Liver (tissue), 7 donors: ENCODE measurements at regions not wholly inside any gene's neighbourhood (a gene's known extent, or its start where the extent isn't known, plus 50 kb on each side); places are given as distances from the start of the nearest gene placed in this dataset.
A peak's percentile ranks its signal among the peaks of the same experiment; 100 is the strongest.

Source experiments
- DNase-seq: peaks from one replicate; pipeline ENCODE4 v3.0.0-alpha.2; 2017; ENCODE audit warnings: low spot score
- H3K27ac ChIP-seq, 2 donors: one replicate each; pipeline ENCODE4 v1.7.0; 2013; ENCODE audit warnings: inconsistent platforms in 2 of 2, low read length in 2 of 2, control low read depth in 1 of 2, low read depth in 1 of 2, mild to moderate bottlenecking in 1 of 2
- H3K27me3 ChIP-seq, 4 donors: one replicate each; pipeline versions ENCODE4 v1.6.1 to v1.7.0; 2013; ENCODE audit warnings: low read length in 3 of 4, inconsistent platforms in 1 of 4, mild to moderate bottlenecking in 1 of 4, moderate library complexity in 1 of 4; ENCODE audit not compliant: control insufficient read depth in 4 of 4, insufficient read depth in 4 of 4
- H3K36me3 ChIP-seq, 4 donors: one replicate each; pipeline versions ENCODE4 v1.6.1 to v1.7.0; 2013; ENCODE audit warnings: low read length in 3 of 4, mild to moderate bottlenecking in 3 of 4, low read depth in 1 of 4, moderate library complexity in 1 of 4; ENCODE audit not compliant: control insufficient read depth in 4 of 4, insufficient read depth in 3 of 4
- H3K4me1 ChIP-seq, 4 donors: one replicate each; pipeline versions ENCODE4 v1.6.1 to v1.7.0; 2013; ENCODE audit warnings: low read length in 3 of 4, mild to moderate bottlenecking in 3 of 4, moderate library complexity in 1 of 4; ENCODE audit not compliant: control insufficient read depth in 4 of 4, insufficient read depth in 4 of 4
- H3K4me3 ChIP-seq, 3 donors: one replicate each; pipeline versions ENCODE4 v1.6.1 to v1.7.0; 2013; ENCODE audit warnings: low read length in 3 of 3, control low read depth in 1 of 3, low read depth in 1 of 3, mild to moderate bottlenecking in 1 of 3
- H3K9ac ChIP-seq, 2 donors: one replicate each; pipeline ENCODE4 v1.7.0; 2013; ENCODE audit warnings: low read length in 2 of 2, mild to moderate bottlenecking in 2 of 2, moderate library complexity in 2 of 2, control low read depth in 1 of 2, low read depth in 1 of 2
- H3K9me3 ChIP-seq, 4 donors: one replicate each; pipeline versions ENCODE4 v1.6.1 to v1.7.0; 2013; ENCODE audit warnings: low read length in 3 of 4; ENCODE audit not compliant: control insufficient read depth in 4 of 4
- EGR1 ChIP-seq, 2 donors: IDR thresholded peaks; 2 replicates each; pipeline ENCODE4 v1.6.1; 2016 to 2018; ENCODE audit warnings: antibody characterized with exemption in 2 of 2, low read depth in 2 of 2
- FOXA1 ChIP-seq: IDR thresholded peaks from 2 replicates; pipeline ENCODE4 v1.6.1; 2016; ENCODE audit warnings: antibody characterized with exemption
- FOXA2 ChIP-seq: IDR thresholded peaks from 2 replicates; pipeline ENCODE4 v1.6.1; 2016; ENCODE audit warnings: antibody characterized with exemption
- GABPA ChIP-seq, 2 donors: IDR thresholded peaks in 1 of 2; conservative IDR thresholded peaks in 1 of 2; 2 replicates each; pipeline ENCODE4 v1.6.1; 2016; ENCODE audit warnings: antibody characterized with exemption in 2 of 2, mild to moderate bottlenecking in 1 of 2, moderate library complexity in 1 of 2
- JUND ChIP-seq, 2 donors: IDR thresholded peaks; 2 replicates each; pipeline ENCODE4 v1.6.1; 2016; ENCODE audit warnings: antibody characterized with exemption in 2 of 2
- RAD21 ChIP-seq, 2 donors: IDR thresholded peaks; 2 replicates each; pipeline ENCODE4 v1.6.1; 2016; ENCODE audit warnings: antibody characterized with exemption in 2 of 2, mild to moderate bottlenecking in 2 of 2
- SP1 ChIP-seq: IDR thresholded peaks from 2 replicates; pipeline ENCODE4 v1.6.1; 2018; ENCODE audit warnings: antibody characterized with exemption, mild to moderate bottlenecking
- TAF1 ChIP-seq: conservative IDR thresholded peaks from 2 replicates; pipeline ENCODE4 v1.6.1; 2016; ENCODE audit warnings: antibody characterized with exemption, mild to moderate bottlenecking
- WGBS: extraction: QIAGEN DNeasy Blood & Tissue Kit; methylation state at CpG from one replicate; pipeline ENCODE4 v1.1.7; 2013; 5-methylcytosine and 5-hydroxymethylcytosine counted together
- TF ChIP-seq, protein P1 (sequence below): IDR thresholded peaks from 2 replicates; pipeline ENCODE4 v1.6.1; 2016; ENCODE audit warnings: antibody characterized with exemption
- TF ChIP-seq, protein P2 (sequence below): IDR thresholded peaks from 2 replicates; pipeline ENCODE4 v1.6.1; 2016; ENCODE audit warnings: antibody characterized with exemption
- TF ChIP-seq, protein P3 (sequence below): IDR thresholded peaks from 2 replicates; pipeline ENCODE4 v1.6.1; 2016; ENCODE audit warnings: antibody characterized with exemption, mild to moderate bottlenecking
- donor health status: healthy.
- donor health status: healthy.
- donor health status: healthy.
- donor health status: healthy.

DNA sequence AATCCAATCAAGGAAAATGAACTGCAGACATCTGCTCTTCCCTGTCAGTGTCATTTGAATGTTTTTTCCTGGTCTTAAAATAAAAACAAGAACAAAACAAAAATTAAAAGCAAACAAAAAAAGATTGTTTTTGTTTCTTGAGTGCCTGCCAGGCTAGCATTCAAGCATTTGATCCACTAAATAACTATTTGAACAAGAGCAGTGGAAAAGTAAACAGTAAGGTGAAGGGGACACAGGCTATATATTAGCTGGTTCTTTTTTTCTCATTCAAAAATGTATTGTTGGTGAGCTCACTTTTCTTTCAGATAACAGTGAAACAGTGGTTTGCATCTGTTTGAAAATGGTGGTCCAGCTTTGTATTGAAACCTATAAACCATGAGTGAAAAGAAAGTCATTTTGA is 586.9 kb upstream of the SGO1 start (continued):
- TF ChIP-seq FOXA1: peak; percentile 85

DNA sequence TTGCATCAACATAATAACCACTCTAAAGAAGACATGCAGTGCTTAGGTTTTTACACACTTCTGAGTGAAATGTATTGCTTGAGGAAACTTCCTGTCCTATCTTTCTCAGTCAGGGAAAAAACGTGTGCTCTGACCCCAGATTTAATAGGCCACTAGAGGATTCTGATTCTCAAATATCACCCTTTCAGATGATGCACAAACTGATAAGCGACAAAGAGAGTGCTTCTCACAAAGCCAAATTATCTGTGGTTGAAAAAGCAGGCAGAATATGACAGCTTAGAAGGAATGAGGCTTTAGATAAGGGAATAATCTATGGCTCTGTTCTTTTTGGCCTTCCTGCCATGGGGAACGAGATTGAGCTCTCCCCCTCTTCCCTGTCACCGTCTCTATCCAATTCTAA is 583.4 kb upstream of the SGO1 start:
- H3K36me3 ChIP-seq: no peaks in the 10 kb centered on the region
- H3K4me3 ChIP-seq: no peak overlapping the region
- WGBS: 67% methylated on average over 4 of the region's 4 CpGs
- H3K27ac ChIP-seq: no peak overlapping the region
- no peak for DNase-seq
- peaks cover 1 to 7% (median 6%) of the 10 kb centered on the region in 4 donors for H3K4me1 ChIP-seq
- H3K27me3 ChIP-seq: no peaks in the 10 kb centered on the region
- H3K9me3 ChIP-seq: no peaks in the 10 kb centered on the region
- H3K9ac ChIP-seq: no peak overlapping the region
- no peak for TF ChIP-seq FOXA1
- no peak for TF ChIP-seq EGR1 (IDR thresholded peaks at IDR 0.05; ENCODE audit: low read depth in 2 of 2)
- TF ChIP-seq, protein P1, sequence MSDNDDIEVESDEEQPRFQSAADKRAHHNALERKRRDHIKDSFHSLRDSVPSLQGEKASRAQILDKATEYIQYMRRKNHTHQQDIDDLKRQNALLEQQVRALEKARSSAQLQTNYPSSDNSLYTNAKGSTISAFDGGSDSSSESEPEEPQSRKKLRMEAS: no peak
- no peak for TF ChIP-seq SP1
- no peak for TF ChIP-seq JUND (IDR thresholded peaks at IDR 0.05)
- no peak for TF ChIP-seq GABPA (IDR thresholded peaks at IDR 0.05 in 1 of 2, conservative IDR thresholded peaks at IDR 0.05 in 1 of 2)
- TF ChIP-seq FOXA2: no peak
- TF ChIP-seq, protein P2, sequence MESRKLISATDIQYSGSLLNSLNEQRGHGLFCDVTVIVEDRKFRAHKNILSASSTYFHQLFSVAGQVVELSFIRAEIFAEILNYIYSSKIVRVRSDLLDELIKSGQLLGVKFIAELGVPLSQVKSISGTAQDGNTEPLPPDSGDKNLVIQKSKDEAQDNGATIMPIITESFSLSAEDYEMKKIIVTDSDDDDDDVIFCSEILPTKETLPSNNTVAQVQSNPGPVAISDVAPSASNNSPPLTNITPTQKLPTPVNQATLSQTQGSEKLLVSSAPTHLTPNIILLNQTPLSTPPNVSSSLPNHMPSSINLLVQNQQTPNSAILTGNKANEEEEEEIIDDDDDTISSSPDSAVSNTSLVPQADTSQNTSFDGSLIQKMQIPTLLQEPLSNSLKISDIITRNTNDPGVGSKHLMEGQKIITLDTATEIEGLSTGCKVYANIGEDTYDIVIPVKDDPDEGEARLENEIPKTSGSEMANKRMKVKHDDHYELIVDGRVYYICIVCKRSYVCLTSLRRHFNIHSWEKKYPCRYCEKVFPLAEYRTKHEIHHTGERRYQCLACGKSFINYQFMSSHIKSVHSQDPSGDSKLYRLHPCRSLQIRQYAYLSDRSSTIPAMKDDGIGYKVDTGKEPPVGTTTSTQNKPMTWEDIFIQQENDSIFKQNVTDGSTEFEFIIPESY: no peak

DNA sequence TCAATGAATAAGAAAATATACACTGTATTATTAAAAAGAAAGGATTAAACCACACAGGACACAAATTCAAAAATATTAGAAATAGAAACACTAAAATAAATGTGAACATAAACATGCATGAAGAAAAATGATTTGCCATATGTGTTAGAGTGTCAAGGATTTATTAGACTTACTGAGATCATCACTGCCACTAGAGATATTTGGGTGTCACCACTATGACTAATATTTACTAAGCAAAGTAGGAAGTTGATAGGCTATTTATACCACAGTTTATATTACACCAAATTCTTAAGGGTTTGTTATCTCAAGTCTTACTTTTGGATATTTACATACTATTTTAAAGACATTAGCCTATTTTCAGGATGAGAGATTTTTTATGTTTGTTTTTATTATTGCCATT is 575.0 kb upstream of the SGO1 start:
- Histone ChIP-seq H3K36me3 (no peaks in the 10 kb centered on the region), H3K27ac (no peak overlapping the region), H3K9me3 (no peaks in the 10 kb centered on the region), H3K4me1 (no peaks in the 10 kb centered on the region), H3K4me3 (no peak overlapping the region), H3K27me3 (no peaks in the 10 kb centered on the region), H3K9ac (no peak overlapping the region)
- DNase-seq: no peak
- TF ChIP-seq, protein P2: no peak
- TF ChIP-seq EGR1 (IDR thresholded peaks at IDR 0.05; ENCODE audit: low read depth in 2 of 2) (no peak), JUND (IDR thresholded peaks at IDR 0.05) (no peak), RAD21 (IDR thresholded peaks at IDR 0.05) (no peak), TAF1 (no peak), FOXA1 (no peak)
- TF ChIP-seq, protein P1: no peak
- TF ChIP-seq, protein P3, sequence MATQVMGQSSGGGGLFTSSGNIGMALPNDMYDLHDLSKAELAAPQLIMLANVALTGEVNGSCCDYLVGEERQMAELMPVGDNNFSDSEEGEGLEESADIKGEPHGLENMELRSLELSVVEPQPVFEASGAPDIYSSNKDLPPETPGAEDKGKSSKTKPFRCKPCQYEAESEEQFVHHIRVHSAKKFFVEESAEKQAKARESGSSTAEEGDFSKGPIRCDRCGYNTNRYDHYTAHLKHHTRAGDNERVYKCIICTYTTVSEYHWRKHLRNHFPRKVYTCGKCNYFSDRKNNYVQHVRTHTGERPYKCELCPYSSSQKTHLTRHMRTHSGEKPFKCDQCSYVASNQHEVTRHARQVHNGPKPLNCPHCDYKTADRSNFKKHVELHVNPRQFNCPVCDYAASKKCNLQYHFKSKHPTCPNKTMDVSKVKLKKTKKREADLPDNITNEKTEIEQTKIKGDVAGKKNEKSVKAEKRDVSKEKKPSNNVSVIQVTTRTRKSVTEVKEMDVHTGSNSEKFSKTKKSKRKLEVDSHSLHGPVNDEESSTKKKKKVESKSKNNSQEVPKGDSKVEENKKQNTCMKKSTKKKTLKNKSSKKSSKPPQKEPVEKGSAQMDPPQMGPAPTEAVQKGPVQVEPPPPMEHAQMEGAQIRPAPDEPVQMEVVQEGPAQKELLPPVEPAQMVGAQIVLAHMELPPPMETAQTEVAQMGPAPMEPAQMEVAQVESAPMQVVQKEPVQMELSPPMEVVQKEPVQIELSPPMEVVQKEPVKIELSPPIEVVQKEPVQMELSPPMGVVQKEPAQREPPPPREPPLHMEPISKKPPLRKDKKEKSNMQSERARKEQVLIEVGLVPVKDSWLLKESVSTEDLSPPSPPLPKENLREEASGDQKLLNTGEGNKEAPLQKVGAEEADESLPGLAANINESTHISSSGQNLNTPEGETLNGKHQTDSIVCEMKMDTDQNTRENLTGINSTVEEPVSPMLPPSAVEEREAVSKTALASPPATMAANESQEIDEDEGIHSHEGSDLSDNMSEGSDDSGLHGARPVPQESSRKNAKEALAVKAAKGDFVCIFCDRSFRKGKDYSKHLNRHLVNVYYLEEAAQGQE: no peak
